GM19455 (cell line): ENCODE measurements at regions not wholly inside any gene's neighbourhood (a gene's known extent, or its start where the extent isn't known, plus 50 kb on each side); places are given as distances from the start of the nearest gene placed in this dataset.

Source experiments
- ATAC-seq: cut with Tn5 transposase; IDR thresholded peaks from one replicate; pipeline ENCODE4 v1.9.1; 2021; ENCODE audit not compliant: unreplicated experiment

DNA sequence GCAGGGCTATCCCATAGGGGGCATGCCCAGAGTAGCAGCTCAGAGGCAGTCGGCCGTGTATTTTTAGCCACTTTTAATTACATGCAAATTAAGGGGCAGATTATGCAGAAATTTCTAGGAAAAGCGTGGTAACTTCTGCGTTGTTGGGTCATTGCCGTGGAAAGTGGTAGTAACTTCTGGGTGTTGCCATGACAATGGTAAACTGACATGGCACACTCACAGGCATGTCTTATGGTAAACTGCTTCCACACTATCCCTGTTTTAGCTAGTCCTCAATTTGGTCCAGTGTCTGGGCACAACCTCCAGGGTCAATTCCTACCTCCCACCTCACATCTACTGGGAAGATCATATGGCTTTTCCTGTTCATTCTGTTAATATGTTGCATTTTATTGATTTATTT, 428.9 kb upstream of the FANCL start:
- ATAC-seq, result no peak

DNA sequence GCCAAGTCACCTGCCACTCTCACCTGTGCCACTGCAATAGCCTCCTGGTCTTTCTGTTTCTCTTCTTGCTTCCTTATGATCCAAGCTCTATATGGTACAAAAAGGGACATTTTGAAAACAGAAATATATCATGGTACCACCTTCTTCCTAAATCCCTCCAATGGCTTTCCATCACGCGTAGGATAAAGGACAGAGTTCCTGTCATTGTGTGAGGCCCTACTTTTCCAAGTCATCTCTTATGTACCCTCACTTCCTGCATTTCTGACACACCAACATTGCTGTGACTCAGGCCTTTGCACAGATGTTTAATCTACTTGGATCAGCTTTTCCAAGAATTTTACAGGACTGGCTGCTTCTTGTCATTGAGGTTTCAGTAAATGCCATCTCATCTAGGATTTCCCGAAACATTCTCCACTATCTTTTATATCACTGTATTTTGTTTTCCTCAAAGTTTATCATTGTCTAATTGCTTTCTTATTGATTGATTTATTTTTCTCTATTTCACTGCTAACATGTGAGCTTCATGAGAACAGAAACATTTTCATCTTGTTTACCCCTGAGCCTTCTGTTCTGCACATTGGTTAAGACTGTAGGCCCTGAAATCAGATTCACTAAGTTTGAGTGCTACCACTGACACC, 426.1 kb upstream of the FANCL start:
- no peak for ATAC-seq

DNA sequence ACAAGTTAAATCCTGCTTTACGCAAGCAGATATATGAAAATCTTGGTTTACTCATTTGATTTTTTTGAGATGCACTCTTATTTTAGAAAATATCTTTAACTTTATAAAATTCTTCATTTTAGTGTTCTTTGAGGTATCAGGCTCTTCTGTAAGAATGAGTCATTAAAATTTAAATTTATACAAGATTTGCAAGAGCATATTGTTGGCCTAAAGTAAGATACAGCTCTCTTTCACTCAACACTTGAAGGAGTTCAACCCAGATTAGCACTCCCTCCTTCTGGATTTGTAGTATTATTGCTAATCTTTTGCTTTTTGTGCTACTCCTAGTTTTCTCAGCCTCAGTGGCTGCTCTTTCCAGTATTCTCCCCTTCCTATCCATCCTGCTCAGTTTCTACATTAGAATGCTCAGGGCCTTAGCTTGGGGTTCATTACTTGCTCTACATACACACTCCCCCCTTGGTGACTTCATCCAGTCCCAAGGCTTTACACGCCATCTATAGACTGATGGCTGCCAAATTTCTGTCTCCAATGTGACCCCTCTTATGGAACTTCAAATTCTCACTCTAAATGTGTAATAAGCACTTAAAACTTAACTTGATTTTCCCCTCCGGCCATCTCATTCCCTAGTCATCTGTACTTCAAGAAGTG, 425.3 kb upstream of the FANCL start:
- ATAC-seq, result no peak

- ATAC-seq, result no peak
Measured at GRCh38 chr2:58665154-58665553, 424.0 kb upstream of the FANCL start.

DNA sequence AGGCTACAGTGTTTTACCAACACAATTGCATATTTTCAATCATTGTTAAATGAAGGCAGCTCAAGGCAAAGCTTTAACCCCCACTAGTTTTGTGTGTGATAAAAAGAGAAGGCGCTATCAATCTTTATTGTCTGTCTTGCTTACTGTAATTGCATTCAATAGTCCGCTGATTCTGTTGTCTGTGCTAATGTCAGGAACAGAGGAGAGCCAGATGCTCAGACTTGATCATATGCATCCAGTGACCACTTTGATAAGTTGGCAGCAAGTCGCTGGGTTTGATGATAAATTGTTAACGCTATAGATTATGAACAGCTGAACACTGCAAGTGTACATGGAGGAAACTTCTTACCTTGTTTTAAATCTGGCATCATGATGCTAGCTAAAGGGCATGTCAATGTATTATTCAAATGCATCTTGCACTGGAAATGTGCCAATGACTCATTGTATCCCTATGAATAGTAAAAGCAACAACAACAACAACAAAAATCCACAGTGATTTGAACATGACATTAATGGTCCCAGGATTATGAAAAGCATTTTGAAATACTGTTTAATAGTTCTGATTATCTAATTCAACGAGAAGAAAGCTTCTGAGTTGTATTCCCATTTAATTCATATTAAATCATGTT, 423.5 kb upstream of the FANCL start:
- no peak for ATAC-seq

- no peak for ATAC-seq
Measured at GRCh38 chr2:58660046-58660445, 418.9 kb upstream of the FANCL start.

DNA sequence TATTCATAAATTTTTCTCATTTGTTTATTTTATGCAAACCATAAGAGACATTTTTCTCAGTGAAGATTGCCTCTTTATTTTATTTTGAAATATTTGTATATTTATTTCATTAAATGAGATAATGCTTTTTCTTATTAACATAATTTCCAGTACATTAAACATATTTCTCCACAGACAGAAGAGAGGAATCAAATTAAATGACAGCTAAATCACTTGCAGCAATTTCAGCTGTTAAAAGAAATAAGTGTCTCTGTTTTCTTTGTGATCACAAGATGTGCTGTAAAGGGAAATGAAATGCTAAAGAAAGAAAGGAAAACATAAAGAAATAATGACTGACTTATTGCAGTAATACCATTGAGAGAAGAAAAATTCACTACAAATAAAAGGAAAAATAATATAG, 414.0 kb upstream of the FANCL start:
- ATAC-seq, result no peak

DNA sequence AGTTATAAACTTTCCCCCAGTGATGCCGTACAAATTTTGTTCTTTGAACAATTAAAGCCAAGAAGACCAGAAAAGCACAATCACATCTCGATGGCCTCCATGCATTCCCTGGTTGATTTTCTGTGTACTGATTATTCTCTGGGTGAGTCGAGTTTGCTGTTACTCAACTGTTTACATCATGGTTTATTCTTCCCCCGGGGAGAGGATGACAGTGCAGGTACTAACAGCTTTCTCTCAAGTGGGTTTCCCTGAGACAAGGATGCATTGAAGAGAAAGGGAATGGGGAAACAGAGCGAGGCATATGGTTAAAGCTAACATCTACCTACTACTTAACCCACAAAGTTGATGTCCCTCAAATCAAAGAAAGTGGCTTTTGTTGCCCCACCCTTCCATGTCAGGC, 410.8 kb upstream of the FANCL start:
- ATAC-seq, result no peak

- no peak for ATAC-seq
Measured at GRCh38 chr2:58650781-58651180, 409.7 kb upstream of the FANCL start.

- no peak for ATAC-seq
Measured at GRCh38 chr2:58649756-58650155, 408.6 kb upstream of the FANCL start.

DNA sequence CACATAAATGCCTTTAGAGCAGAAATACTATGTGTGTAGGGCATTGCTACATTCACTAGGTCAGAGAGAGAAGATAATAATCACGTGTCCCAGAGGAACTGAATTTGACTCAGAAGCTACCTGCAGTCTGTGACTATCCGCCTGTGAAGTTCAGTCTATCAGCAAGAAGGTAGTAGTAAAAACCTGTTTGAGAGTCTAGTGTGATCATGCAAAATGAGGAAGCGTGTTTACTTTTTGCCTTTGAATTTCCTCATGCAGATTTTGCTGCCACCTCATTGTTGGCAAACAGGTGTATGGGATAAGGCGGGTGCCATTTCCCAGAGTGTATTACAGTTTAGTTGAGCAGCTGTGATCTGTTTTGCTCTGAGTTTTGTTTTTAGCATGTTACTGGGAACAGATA, 403.9 kb upstream of the FANCL start:
- ATAC-seq, result no peak

DNA sequence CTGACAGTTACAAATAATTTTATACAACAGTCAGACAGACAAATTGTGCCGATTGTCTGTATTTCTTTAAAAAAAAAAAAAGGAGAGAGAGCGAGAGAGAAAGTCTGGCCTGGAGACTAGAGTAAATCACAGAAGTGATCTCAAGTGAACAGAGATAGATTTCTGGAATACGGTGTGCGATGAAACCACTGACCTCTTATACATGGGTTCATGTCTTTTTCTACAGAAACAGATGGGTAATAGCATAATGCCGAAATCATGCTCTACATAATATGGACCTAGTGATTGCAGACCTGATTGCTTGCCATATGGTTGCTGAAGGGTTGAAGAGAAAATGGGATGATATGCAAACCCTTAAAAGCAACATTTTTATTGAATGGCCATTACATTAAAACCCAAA, 403.3 kb upstream of the FANCL start:
- ATAC-seq, result no peak

GRCh38 chr2:58641001-58641400, 399.9 kb upstream of the FANCL start:
- ATAC-seq, result no peak

DNA sequence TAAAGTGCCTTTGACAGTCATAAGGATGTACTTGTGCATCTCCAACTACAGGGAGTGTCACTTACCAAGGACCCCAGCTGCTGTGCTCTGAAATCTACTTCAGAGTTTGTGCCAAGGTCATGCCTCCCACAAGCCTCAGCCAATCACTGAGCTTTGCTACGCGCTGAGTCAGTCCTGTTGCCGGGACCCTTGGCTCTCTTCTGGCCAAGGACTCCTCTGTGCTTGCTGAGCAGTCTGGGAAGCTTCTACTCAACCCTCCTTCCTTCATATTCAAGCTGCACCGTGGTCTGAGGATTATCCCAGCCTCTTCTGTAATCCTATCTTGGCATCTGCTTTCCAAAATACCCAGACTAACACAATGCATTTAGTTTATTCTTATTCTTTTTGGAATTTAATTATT, 398.9 kb upstream of the FANCL start:
- no peak for ATAC-seq

GRCh38 chr2:58638256-58638805, 397.2 kb upstream of the FANCL start:
- no peak for ATAC-seq

GRCh38 chr2:58636872-58637271, 395.7 kb upstream of the FANCL start:
- no peak for ATAC-seq

GRCh38 chr2:58635801-58636375, 394.8 kb upstream of the FANCL start:
- no peak for ATAC-seq

- no peak for ATAC-seq
Measured at GRCh38 chr2:58634653-58635370, 393.7 kb upstream of the FANCL start.

DNA sequence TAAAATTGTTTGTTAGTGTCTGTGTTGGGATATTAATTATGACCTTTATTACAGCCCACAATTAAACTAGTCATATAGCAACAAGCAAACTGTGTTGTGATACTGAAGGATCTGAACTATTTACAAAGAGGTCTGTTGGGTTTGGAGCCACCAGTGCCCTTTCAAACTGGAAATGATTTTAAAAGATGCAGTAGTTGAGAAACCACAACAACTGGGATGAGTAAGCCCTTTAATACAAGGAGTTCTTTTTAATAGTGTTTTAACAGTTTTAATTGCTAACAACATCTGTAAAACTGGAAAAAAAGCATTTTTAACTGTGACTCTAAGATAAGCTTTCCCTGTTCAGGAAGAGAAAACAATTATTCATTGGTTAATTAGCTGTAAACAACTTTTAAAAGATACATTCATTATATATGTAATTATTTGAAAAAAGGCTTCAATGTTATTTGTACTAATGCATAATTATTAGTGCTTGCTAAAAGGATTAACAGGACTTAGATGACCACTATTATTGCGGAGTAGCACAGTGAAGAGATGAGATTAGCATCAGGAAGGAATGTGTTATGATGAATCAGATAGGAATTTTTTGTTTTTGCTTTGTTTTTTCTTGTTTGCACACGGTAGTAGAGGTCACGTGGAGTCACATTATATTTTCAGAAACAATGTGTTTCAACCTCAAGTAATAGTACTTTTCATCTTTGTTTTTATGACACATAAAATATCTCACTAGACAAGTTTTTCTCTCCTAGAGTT, 392.7 kb upstream of the FANCL start:
- no peak for ATAC-seq

GRCh38 chr2:58631986-58632385, 390.9 kb upstream of the FANCL start:
- no peak for ATAC-seq
